GM19455 (cell line): ENCODE measurements at regions not wholly inside any gene's neighbourhood (a gene's known extent, or its start where the extent isn't known, plus 50 kb on each side); places are given as distances from the start of the nearest gene placed in this dataset.
"Not testable (repeated sequence)": the region's sequence is repeated elsewhere in the genome, so short reads cannot be mapped to it uniquely, and the experiment has no call there.

Source experiments
- ATAC-seq: cut with Tn5 transposase; IDR thresholded peaks from one replicate; pipeline ENCODE4 v1.9.1; 2021; ENCODE audit not compliant: unreplicated experiment

DNA sequence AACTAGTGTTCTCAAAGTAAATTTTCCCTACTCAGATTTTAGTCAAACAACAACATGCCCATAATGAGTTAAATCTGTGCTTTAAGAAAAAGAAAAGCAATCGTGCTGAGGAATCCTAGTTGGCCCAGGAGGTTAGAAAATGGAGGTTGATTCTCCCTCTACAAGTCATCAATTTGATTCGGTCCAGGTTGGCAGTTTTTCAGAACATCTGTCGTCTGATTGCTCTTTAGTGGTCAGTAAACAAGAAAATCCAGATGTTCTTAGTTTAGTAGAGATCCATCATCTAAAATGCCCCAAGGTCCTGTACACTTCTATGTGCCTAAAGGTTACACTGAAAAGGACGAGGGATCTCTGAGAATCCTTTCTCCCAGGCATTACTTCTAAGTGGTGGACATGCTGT is 659.2 kb downstream of the MTRR start:
- no peak for ATAC-seq

DNA sequence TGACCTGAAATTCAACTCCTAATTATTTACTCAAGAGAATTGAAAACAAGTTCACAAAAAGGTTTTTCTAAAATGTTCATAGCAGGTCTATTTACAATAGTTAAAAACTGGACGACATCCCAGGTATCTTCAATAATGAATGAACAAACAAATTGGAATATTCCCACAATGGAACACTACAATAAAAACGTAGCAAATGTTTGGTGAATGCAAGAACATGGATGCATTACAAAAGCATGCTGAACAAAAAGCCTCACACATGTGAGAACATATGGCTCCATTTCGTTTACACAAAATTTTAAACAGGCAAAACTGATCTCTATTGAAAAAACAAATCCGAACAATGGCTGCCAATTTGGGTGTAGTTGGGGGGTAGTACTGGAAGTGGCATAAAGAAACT is 669.9 kb downstream of the MTRR start:
- ATAC-seq, result no peak

DNA sequence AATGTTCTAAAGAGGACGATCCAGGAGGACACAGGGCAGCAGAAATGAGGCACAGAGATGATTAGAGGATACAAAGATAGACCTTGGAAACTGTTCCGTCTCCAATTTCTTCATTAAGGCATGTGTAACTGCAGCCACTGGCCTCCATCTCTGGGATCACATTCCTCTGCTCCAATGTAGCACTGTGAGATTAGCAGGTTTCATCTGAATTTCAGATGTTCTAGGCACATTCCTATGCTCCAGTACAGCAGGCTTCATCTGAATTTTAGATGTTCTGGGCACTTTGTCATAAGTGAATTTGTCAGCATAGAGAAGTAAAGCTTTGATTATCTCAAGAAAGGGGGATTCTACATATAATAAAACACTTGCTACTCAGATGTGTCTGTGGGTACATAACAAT is 671.4 kb downstream of the MTRR start:
- ATAC-seq, result no peak

DNA sequence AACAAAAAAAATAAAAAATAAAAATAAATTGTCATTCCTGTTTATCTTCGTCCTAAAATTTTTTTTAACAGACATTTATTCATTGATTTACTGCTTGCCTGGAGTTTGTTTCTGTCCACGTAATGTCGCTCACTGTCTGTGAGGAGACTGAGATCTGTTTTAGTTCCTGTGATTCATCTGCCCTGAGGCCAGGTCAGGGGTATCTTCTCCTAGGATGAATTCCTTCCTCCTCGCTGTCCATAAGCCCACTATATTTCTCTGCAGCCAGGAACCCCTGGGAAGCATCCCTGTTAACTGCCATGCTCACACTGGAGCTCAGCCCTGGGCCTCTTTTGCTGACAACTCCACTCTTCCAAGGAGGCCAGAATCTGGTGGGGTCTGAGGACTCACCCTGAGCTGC is 682.0 kb downstream of the MTRR start:
- ATAC-seq, result no peak

DNA sequence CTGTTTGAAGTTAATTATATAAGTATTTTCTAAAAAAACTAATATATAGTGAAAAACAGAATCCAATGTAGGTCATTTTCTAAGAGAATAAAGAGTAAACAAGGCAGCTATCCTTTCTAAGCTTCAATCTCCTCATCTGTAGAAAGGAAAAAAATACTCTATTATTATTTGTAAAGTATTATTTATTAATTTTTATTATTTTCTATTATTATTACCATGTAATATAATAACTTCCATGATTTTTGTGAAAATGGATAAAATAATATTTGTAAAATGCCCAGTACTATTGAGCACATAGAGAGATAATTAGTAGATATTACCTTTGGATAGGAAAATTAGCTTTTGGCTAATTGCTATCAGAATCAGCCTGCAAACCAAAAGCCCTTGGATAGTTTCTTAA is 684.4 kb downstream of the MTRR start:
- ATAC-seq, result no peak

DNA sequence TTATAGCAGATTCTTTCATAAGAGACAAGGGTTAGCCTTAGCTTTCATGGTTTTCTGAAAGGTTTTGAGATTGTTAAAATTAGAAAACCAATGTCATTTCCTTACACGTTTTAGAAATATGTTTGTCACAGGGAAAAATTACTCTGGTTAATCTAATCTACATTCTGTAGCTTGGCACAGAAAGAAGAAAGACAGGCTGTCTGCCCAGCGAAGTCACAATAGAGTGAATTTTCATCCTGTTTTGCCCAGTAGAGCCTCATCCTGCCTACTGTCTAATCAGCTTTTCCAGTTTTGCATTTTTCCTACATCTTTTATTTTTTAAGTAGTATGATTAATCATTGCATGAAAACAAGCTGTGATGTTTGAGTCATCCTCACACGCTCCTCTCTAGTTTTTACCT is 688.8 kb downstream of the MTRR start:
- ATAC-seq, result no peak

DNA sequence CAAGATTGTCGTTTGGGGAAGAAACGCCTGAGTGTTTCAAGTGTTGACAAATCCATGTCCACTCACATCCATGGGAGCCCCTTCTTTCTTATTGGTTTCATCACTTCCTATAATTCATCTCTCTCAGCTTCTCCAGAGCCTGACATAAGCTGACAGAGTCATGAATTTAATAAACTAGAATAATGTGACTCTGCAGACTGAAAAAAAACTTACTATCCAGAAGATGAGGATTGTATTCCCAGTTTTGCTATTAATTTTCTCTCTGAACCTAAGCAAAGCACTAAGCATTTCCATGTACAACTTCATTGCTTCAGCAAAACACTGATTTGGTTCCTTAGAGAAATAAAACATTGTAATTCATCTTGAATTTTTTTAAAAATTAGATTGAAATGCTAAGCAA is 691.8 kb downstream of the MTRR start:
- ATAC-seq, result no peak

DNA sequence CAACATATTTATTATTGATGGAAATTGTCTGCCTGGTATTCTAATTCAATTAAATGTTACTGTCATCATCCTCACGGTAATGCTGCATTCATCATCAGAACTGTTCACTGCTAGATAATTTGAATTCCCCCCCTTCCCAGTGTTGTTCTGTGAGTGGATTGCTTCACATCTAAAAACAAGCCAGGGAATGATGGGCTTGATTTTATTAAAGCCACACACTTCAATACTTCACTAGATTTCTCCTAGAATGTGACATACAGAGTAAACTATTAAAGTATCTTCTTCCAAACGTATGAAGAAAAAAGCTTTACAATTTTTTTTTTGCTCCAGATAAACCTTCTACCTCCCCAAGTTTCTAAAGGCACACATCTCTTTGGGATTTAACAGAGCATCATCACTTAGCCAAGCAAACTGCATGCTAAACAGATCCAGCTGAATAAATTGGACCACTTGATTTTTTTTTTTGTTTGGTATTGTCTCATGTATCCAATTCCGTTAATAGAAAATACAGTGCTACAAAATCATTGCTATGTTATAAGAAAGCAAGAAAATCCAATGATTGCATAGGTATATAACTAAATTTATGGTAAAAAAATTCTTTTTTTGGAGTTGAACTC is 692.4 kb downstream of the MTRR start:
- no peak for ATAC-seq

DNA sequence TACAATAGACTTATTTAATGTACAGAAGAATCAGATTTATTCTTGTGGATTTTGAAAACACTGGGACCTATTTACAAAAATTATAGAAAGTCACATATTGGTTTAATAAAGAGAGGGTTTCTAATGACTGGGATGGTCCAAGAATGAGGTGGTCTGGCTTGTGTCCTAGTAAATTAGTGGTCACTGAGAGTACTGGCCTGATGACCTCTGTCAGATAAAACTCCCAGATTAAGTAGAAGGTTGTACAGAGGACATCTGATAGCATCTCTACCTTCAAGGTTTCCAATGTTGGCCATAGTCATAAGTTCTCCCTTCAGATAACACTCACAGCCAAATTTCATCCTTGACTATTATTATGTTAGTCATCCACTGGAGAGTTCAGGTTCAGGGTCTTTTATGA is 692.9 kb downstream of the MTRR start:
- ATAC-seq, result no peak

DNA sequence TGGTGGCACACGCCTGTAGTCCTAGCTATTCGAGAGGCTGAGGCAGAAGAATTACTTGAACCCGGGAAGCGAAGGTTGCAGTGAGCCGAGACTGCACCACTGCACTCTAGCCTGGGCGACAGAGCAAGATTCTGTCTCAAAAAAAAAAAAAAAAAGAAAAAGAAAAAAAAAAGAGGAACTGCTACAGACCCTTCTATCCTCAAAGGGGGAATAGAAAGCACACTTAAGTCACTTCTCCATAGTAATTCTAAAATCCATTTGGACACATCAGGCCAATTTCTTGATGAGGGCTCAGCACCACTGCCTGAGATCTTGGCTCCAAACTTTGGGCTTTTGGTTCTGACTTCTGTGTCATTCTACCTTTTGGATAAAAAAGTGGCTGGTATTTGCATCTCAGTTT is 694.6 kb downstream of the MTRR start:
- not testable (repeated sequence) for ATAC-seq

DNA sequence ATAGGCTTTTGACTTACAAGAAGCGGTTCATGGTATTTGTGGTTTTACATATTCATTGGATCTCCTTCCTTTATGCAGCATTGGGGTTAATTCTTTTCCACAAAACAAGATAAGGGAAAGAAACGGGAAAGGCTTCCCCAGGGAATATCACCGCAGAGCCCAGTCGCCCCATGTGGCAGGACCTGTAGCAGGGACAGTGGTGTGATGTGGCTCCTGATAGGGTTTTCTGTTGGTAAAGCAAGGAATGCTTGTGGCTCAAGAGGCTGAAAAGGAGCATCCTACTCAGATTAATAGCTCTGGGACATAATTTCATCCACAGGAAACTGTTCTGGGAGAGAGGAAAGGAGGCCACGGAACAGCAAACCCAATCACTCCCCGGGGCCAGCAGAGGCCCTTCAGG is 699.9 kb downstream of the MTRR start:
- no peak for ATAC-seq

DNA sequence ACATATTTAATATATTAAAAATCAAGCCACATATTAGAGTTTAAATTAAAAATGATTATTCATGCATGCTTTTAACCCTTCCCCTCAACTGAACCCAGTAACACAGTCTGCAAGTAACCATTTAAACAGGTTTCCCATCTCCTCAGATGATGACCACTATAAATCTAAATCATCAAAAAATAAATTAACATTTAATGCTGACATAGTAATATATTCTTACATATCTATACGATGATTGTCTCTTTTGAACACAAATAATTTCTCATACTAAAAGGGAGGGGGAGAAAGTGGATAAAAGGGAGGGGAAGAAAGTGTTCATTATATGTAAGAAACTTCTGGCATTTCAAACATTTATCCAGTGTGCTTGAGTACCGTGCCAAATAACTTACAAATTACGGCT is 701.6 kb downstream of the MTRR start:
- ATAC-seq, result no peak

DNA sequence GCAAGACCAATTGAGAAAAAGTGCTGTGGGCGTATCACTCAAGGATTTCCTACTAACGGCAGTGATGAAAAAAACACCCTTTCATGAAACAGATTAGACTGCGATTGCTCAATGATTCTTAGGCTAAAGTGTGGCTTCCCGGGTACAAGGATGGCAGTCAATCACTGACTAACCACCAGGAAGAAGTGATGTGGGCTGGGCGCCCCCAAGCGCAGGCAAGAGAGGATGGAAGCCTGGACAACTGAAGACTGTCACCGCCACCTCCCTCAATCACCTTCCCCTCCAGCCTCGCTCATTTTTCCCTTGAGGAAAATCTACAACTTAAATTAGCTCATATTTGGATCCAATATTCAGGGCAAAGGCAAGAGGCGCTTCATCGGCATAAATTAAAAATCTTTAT is 707.2 kb downstream of the MTRR start:
- ATAC-seq, result no peak

DNA sequence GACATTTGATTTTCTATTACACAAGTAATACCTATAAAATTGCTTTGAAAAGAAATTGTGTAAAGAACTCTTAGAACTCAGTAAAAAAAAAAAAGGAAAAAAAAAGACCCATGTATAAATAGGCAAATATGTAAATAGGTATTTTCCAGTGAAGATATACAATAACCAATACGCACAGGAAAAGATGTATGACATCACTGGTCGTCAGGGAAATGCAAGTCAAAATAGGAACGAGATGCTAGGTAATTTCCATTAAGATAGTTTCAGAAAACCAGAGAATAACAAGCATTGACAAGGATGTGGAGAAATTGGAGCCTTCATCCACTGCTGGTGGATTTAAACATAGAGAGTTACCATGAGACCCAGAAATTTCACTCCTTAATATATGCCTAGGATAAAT is 708.8 kb downstream of the MTRR start:
- ATAC-seq, result no peak

DNA sequence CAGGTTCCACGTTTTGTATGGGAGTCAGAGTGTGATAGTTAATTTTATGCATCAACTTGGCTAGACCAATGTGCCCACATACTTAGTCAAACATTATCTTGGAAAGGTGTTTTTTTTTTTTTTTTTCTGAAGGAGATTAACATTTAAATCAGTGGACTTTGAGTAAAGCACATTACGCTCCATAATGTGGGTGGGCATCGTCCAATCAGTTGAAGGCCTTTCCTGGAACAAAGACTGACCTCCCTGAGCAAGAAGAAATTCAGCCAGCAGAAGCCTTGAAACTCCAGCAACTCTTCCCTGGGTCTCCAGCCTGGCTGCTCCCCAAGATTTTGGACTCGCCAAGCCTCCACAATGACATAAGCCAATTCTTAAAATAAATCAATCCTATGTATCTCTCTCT is 711.4 kb downstream of the MTRR start:
- ATAC-seq, result no peak

DNA sequence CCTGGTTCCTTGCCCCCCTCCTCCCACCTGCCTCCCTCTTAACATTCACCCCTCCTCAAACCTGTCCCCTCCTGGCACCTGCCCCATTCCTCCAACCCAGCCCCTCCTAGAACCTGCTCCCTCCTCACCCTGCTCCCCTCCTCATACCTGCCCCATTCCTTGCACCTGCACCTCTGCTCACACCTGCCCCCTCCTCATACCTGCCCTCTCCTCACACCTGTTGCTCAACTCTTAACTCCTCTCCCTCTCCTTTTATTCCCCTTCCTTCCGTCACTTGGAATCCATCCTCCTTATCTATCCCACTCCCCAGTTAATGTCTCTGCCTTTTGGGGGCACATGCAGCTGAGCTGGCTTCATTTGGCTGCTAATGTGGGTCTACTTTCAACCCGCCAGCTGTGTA is 712.1 kb downstream of the MTRR start:
- no peak for ATAC-seq

DNA sequence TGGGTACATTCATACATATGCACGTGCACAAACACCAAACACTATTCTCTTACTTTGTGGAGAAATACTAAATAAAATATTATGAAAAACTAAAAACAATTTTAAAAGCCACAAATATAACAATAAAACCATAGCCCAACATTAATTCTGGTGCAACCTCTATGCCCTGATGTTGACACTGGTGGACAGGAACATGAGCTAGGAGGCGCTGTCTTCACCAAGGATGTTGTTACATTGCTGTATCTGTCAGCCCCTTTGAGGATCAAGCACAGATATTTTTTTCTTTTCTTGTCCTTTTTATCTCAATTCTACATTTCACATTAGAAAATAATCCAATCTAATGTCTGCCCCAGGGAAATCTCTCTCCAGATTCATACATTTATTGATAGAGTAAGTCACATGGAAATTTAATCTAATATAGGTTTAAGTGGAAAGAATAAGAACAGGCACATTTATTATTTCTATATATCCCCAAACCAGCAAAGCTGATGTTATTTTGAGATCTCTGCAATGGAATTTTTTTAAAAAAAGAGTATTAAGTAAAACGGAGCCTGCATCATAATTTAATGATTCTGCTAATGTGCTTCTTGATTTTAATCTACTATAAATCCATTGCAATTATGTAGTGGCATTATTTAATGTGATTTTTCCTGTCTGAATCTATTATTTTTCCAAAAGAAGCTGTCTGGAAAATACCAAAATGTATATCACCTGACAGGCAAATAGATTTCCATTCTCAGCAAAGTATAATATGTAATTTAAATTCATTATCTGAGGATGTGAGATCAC is 716.5 kb downstream of the MTRR start:
- no peak for ATAC-seq

DNA sequence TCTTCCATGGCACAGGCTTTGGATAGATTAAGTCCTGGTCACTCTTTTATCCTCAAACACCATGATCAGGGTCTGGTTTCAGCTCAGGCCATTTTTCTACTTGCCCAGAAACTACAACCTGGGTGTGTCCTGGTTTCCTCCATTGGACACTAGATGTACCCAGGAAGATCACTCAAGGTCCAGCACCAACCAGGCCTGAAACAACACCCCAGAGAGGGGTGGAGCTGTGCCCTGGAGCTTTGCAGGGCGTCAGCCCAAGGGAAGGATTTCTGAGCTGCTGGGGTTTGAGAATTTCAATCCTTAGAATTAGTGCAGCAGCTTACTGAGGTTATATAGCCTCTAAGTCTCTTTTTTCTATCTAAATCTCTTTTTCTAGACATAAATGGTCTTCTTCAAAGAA is 722.0 kb downstream of the MTRR start:
- no peak for ATAC-seq

DNA sequence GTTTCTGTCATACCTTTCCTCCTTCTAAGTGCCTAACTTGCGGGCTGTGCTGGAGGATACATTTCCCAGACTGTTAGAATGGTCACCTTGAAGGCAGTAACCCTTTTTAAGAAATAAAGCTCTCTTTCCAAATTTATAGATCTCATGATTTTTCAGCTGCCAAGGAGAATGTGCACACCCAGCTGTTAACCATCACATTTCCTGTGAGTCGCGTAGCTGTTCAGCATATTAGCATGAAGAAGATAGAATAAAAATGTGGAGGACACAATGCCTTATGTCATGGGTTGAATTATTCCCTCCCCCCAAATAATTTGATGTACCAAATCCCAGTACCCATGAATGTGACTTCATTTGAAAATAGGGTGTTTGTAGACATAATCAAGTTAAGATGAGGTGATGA is 729.4 kb downstream of the MTRR start:
- no peak for ATAC-seq

DNA sequence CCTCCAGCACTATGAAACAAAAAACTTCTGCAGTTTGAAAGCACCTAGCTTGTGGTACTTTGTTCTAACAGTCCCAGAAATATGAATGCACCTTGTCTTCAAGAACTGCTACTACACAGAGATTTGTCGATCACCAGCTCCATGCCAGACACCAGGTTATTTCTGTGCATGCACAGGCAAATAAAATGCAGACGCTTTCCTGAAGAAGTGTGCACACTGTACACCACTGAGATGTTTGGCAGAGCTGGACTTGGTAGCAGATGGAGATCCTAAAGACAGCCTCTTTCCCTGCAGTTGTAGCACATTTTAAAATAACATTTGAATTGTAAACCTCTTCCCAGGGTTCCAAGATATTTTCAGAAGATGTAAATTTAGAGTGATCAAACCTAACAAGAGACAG is 730.0 kb downstream of the MTRR start:
- ATAC-seq, result no peak

DNA sequence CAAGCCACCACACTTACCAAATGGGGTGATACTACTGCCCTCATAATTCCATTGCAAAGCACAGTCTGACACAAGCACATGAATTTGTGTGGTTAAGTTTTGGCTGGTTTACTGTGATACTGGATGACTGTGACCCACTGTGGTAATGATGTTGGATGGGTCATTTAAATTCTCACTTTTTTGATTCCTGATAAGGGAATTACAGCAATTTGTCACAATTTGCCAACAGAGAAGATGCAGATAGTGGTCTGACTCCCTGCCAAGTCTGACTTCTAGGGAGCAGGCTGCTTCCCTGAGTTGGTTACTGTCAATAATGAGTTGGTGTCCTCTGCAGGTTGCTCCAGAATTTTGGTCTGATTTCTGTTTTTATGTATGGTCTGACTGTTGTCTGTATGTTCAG is 731.9 kb downstream of the MTRR start:
- ATAC-seq, result no peak

DNA sequence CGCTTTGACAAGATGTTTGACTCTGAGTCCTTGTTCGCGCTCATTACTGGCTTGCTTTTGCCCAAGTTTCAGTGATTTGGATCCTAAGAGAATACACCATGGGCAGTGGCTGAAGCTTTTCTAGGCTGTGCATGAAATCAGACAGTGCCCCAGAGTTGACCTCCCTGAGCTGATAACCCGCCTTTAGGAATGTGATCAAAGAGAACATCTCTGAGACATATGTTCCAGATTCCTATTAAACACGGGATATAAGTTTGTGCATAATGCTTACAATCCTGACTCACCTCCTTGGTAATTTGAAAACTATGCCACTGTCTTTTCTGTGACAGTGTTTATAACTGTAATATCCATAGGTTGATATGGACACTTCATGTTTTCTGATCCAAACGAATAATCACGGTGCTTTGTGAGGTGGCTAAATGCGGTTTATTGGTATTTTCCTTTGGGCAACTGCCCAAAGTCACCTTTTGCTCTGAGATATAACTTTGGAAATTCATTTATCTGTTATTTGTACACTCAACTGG is 732.9 kb downstream of the MTRR start:
- no peak for ATAC-seq

DNA sequence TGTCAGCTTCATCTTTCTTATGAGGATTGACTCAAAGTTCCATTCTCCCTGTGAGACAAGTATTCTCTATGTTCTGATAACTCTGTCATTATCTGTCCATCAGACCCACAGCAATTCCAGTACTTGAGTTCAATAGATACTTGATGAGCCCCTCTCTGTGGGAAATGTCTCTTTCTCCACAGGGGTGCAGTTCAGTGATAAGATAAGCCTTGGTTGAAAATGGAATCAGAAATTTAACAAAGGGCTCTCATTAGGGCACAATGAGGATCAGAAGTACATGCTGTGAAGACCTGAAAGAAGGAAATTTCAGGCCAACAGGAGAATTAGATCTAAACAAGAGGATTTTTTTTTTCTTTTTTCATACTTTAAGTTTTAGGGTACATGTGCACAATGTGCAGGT is 737.3 kb downstream of the MTRR start:
- no peak for ATAC-seq
